ENCODE measurements at regions not wholly inside any gene's neighbourhood (a gene's known extent, or its start where the extent isn't known, plus 50 kb on each side); places are given as distances from the start of the nearest gene placed in this dataset.
A peak's percentile ranks its signal among the peaks of the same experiment; 100 is the strongest.

DNA sequence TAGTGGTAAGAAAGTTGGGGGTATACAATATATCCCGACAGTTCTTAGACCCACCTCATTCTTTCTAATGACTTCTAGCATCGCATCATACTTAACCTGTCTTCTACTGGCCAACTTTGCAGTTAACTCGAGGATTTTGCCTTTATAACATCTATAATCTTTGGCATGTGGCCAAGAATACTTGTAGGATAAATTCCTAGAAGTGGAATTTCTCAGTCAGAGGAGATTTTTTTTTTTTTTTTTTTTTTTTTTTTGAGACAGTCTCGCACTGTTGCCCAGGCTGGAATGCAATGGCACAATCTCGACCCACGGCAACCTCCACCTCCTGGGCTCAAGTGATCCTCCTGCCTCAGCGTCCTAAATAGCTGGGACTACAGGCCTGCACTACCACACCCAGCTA lies 253.5 kb downstream of the MRTFB start:
- Histone ChIP-seq H3K4me2 (ENCODE audit: control insufficient read depth, extremely low read depth, insufficient read depth, low read depth, low read length) (no peak overlapping the region), H3K27ac (ENCODE audit: control insufficient read depth, insufficient read depth, low read length) (no peak overlapping the region)

DNA sequence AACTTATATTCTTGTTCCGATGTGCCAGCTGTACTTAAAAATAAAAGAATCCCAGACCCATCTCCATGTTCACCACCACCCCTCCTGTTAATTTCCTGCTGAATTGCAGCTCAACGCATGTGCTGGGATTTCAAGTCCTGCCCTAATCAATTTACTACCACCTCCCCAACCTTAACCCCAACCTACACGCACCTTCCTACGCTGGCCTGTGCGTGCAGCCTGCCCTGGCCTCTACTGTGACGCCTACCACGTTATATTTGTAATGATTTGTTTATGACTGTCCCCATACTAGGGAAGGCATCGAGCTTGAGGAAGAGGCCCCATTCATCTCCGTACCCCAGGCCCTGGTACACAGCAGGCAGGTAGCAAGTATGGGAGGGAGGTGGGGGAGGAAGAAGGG lies 251.1 kb downstream of the MRTFB start:
- no peak overlapping the region for H2AFZ ChIP-seq (ENCODE audit: control insufficient read depth, low read length)
- peak overlapping the region; percentile 18 for H3K9ac ChIP-seq (ENCODE audit: control insufficient read depth, extremely low read depth, insufficient read depth, low read length)
- peaks cover 5% of the 10 kb centered on the region for H4K20me1 ChIP-seq (ENCODE audit: control insufficient read depth, extremely low read depth, insufficient read depth, low read length)
- H3K27ac ChIP-seq (ENCODE audit: control insufficient read depth, insufficient read depth, low read length): peak overlapping the region; percentile 17
- DNase-seq (ENCODE audit: low read depth, low spot score) (no peak), FAIRE-seq (no peak)
- TF ChIP-seq, protein P1, sequence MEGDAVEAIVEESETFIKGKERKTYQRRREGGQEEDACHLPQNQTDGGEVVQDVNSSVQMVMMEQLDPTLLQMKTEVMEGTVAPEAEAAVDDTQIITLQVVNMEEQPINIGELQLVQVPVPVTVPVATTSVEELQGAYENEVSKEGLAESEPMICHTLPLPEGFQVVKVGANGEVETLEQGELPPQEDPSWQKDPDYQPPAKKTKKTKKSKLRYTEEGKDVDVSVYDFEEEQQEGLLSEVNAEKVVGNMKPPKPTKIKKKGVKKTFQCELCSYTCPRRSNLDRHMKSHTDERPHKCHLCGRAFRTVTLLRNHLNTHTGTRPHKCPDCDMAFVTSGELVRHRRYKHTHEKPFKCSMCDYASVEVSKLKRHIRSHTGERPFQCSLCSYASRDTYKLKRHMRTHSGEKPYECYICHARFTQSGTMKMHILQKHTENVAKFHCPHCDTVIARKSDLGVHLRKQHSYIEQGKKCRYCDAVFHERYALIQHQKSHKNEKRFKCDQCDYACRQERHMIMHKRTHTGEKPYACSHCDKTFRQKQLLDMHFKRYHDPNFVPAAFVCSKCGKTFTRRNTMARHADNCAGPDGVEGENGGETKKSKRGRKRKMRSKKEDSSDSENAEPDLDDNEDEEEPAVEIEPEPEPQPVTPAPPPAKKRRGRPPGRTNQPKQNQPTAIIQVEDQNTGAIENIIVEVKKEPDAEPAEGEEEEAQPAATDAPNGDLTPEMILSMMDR (optimal IDR thresholded peaks at IDR 0.05 in 1 of 3, IDR thresholded peaks at IDR 0.05 in 1 of 3, conservative IDR thresholded peaks at IDR 0.05 in 1 of 3; ENCODE audit: extremely low read depth in 1 of 3, insufficient read depth in 2 of 3, low read length in 3 of 3): no peak
- no peak for TF ChIP-seq EZH2 (IDR thresholded peaks at IDR 0.05; ENCODE audit: low read length)
- peaks cover 81% of the 10 kb centered on the region for H3K79me2 ChIP-seq (ENCODE audit: control insufficient read depth, insufficient read depth, low read length)
- no peak overlapping the region for H3K4me3 ChIP-seq (ENCODE audit: control insufficient read depth in 2 of 3, extremely low read depth in 1 of 3, insufficient read depth in 2 of 3, low read depth in 1 of 3, low read length in 3 of 3)
- H3K27me3 ChIP-seq (ENCODE audit: control insufficient read depth, extremely low read depth, insufficient read depth, low read length): no peaks in the 10 kb centered on the region
- peaks cover 14 to 28% of the 10 kb centered on the region in 2 experiments for H3K36me3 ChIP-seq (ENCODE audit: control insufficient read depth in 2 of 2, extremely low read depth in 1 of 2, insufficient read depth in 2 of 2, low read length in 2 of 2)
- H3K9me1 ChIP-seq (ENCODE audit: control insufficient read depth, extremely low read depth, insufficient read depth, low read length): no peaks in the 10 kb centered on the region
- no peaks in the 10 kb centered on the region for H3K9me3 ChIP-seq (ENCODE audit: control insufficient read depth, low read depth, low read length)
- peaks cover 5% of the 10 kb centered on the region for H3K4me1 ChIP-seq (ENCODE audit: control insufficient read depth, extremely low read depth, insufficient read depth, low read length)
- dilution Hi-C loops (cut with MboI; ENCODE audit: extremely low pct_ligation_motif_present, low sequenced_read_pairs): no loop called here
- H3K4me2 ChIP-seq (ENCODE audit: control insufficient read depth, extremely low read depth, insufficient read depth, low read depth, low read length): peak overlapping the region; percentile 42

More for the DNA sequence above, 253.5 kb downstream of the MRTFB start:
- Histone ChIP-seq H3K27me3 (ENCODE audit: control insufficient read depth, extremely low read depth, insufficient read depth, low read length) (no peaks in the 10 kb centered on the region), H3K4me3 (ENCODE audit: control insufficient read depth in 2 of 3, extremely low read depth in 1 of 3, insufficient read depth in 2 of 3, low read depth in 1 of 3, low read length in 3 of 3) (no peak overlapping the region), H3K9me1 (ENCODE audit: control insufficient read depth, extremely low read depth, insufficient read depth, low read length) (no peaks in the 10 kb centered on the region), H4K20me1 (ENCODE audit: control insufficient read depth, extremely low read depth, insufficient read depth, low read length) (peaks cover 5% of the 10 kb centered on the region), H3K79me2 (ENCODE audit: control insufficient read depth, insufficient read depth, low read length) (peaks cover 58% of the 10 kb centered on the region), H3K36me3 (ENCODE audit: control insufficient read depth in 2 of 2, extremely low read depth in 1 of 2, insufficient read depth in 2 of 2, low read length in 2 of 2) (peaks cover 18 to 33% of the 10 kb centered on the region in 2 experiments), H2AFZ (ENCODE audit: control insufficient read depth, low read length) (no peak overlapping the region), H3K9me3 (ENCODE audit: control insufficient read depth, low read depth, low read length) (no peaks in the 10 kb centered on the region), H3K9ac (ENCODE audit: control insufficient read depth, extremely low read depth, insufficient read depth, low read length) (no peak overlapping the region), H3K4me1 (ENCODE audit: control insufficient read depth, extremely low read depth, insufficient read depth, low read length) (peaks cover 5% of the 10 kb centered on the region)
- no peak for DNase-seq (ENCODE audit: low read depth, low spot score)
- FAIRE-seq: no peak
- dilution Hi-C loops (cut with MboI; ENCODE audit: extremely low pct_ligation_motif_present, low sequenced_read_pairs): no loop called here
- TF ChIP-seq EZH2 (IDR thresholded peaks at IDR 0.05; ENCODE audit: low read length): no peak
- TF ChIP-seq, protein P1 (optimal IDR thresholded peaks at IDR 0.05 in 1 of 3, IDR thresholded peaks at IDR 0.05 in 1 of 3, conservative IDR thresholded peaks at IDR 0.05 in 1 of 3; ENCODE audit: extremely low read depth in 1 of 3, insufficient read depth in 2 of 3, low read length in 3 of 3): no peak
